ENCODE measurements at regions not wholly inside any gene's neighbourhood (a gene's known extent, or its start where the extent isn't known, plus 50 kb on each side); places are given as distances from the start of the nearest gene placed in this dataset.

DNA sequence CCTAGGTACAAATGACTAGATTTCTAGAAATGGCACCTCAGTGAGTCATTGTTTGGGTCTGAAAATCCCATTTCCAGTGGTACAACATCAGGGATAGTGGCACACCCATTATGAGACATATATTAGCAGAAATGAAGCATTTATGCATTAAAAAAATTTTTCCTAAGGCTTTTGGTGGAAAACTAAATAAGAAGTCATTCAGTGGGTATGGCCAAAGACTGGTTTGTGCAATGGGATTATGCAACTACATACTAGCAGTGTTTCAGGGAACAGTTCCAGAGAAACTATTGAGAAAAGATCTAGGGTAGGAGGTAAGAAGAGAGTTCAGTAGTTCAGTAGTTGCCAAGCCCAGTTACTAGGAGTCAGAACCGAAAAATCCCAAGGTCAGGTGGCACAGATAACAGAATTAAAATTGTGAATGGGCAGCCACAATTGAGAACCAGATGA lies 106.5 kb upstream of the HAPLN1 start:
- TF ChIP-seq, protein P1, sequence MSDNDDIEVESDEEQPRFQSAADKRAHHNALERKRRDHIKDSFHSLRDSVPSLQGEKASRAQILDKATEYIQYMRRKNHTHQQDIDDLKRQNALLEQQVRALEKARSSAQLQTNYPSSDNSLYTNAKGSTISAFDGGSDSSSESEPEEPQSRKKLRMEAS (IDR thresholded peaks at IDR 0.05; ENCODE audit: insufficient read depth, insufficient read length) = no peak
- TF ChIP-seq, protein P2, sequence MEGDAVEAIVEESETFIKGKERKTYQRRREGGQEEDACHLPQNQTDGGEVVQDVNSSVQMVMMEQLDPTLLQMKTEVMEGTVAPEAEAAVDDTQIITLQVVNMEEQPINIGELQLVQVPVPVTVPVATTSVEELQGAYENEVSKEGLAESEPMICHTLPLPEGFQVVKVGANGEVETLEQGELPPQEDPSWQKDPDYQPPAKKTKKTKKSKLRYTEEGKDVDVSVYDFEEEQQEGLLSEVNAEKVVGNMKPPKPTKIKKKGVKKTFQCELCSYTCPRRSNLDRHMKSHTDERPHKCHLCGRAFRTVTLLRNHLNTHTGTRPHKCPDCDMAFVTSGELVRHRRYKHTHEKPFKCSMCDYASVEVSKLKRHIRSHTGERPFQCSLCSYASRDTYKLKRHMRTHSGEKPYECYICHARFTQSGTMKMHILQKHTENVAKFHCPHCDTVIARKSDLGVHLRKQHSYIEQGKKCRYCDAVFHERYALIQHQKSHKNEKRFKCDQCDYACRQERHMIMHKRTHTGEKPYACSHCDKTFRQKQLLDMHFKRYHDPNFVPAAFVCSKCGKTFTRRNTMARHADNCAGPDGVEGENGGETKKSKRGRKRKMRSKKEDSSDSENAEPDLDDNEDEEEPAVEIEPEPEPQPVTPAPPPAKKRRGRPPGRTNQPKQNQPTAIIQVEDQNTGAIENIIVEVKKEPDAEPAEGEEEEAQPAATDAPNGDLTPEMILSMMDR (IDR thresholded peaks at IDR 0.05; ENCODE audit: extremely low read depth in 1 of 2, insufficient read depth in 1 of 2, low read depth in 1 of 2, low read length in 2 of 2) = no peak
